Spleen (tissue), 11 donors: ENCODE measurements at regions not wholly inside any gene's neighbourhood (a gene's known extent, or its start where the extent isn't known, plus 50 kb on each side); places are given as distances from the start of the nearest gene placed in this dataset.
A peak's percentile ranks its signal among the peaks of the same experiment; 100 is the strongest.

Source experiments
- DNase-seq: peaks from one replicate; pipeline ENCODE4 v3.0.0-alpha.2; 2020
- H3K27ac ChIP-seq, 8 donors: fragments of 200-600 bp; sonication (generic) in 7 of 8; 1 replicate in 4 of 8; 2 replicates in 4 of 8; pipeline versions ENCODE4 v1.5.0 to v1.8.0; 2016 to 2021; ENCODE audit warnings: inconsistent platforms in 4 of 8, mild to moderate bottlenecking in 4 of 8, moderate library complexity in 1 of 8
- H3K27me3 ChIP-seq, 7 donors: fragments of 200-600 bp; sonication (generic) in 6 of 7; replicated peaks in 1 of 7; 1 replicate in 4 of 7; 2 replicates in 3 of 7; pipeline versions ENCODE4 v1.5.0 to v1.8.0; 2016 to 2021; ENCODE audit warnings: inconsistent platforms in 3 of 7, mild to moderate bottlenecking in 1 of 7
- H3K36me3 ChIP-seq, 6 donors: fragments of 200-600 bp; sonication (generic) in 5 of 6; 1 replicate in 4 of 6; 2 replicates in 2 of 6; pipeline versions ENCODE4 v1.5.0 to v1.8.0; 2016 to 2021; ENCODE audit warnings: inconsistent platforms in 2 of 6
- H3K4me1 ChIP-seq, 6 donors: fragments of 200-600 bp; sonication (generic) in 5 of 6; 1 replicate in 3 of 6; 2 replicates in 3 of 6; pipeline versions ENCODE4 v1.5.0 to v1.8.0; 2016 to 2021; ENCODE audit warnings: inconsistent platforms in 3 of 6
- H3K4me3 ChIP-seq, 8 donors: fragments of 200-600 bp; sonication (generic) in 7 of 8; 1 replicate in 4 of 8; 2 replicates in 4 of 8; pipeline versions ENCODE4 v1.5.0 to v1.8.0; 2016 to 2021; ENCODE audit warnings: inconsistent platforms in 4 of 8, mild to moderate bottlenecking in 4 of 8, moderate library complexity in 2 of 8
- H3K9me3 ChIP-seq, 8 donors: fragments of 200-600 bp; sonication (generic) in 7 of 8; 1 replicate in 4 of 8; 2 replicates in 4 of 8; pipeline versions ENCODE4 v1.5.0 to v1.8.0; 2016 to 2021; ENCODE audit warnings: inconsistent platforms in 4 of 8
- POLR2A ChIP-seq, 3 donors: fragments of 450-650 bp; IDR thresholded peaks; one replicate each; pipeline ENCODE4 v1.5.1; 2017; ENCODE audit warnings: antibody characterized with exemption in 3 of 3, mild to moderate bottlenecking in 1 of 3
- POLR2AphosphoS5 ChIP-seq, 3 donors: sonication (generic); formaldehyde crosslinking; IDR thresholded peaks; one replicate each; pipeline ENCODE4 v1.5.1; 2017; ENCODE audit warnings: antibody characterized with exemption in 3 of 3
- WGBS, 5 donors: extraction: QIAGEN DNeasy Blood & Tissue Kit in 3 of 5; methylation state at CpG; one replicate each; pipeline versions ENCODE4 v1.1.5 to v1.1.7; 2013 to 2018; 5-methylcytosine and 5-hydroxymethylcytosine counted together
- intact Hi-C: fragments of 100-400 bp; cut with DNase I; formaldehyde crosslinking; loops from one replicate; pipeline ENCODE4 v1.15.0; 2023; ENCODE audit warnings: low total_unique reads
- TF ChIP-seq, protein P1 (sequence below), 11 experiments: fragments of 200-600 bp in 7 of 11; fragments of 450-650 bp in 4 of 11; sonication (generic) in 4 of 11; IDR thresholded peaks in 8 of 11; conservative IDR thresholded peaks in 3 of 11; 1 replicate in 7 of 11; 2 replicates in 4 of 11; pipeline versions ENCODE4 v1.4.0 to v1.8.0; 2016 to 2021; ENCODE audit warnings: antibody characterized with exemption in 11 of 11, inconsistent platforms in 4 of 11, mild to moderate bottlenecking in 1 of 11
- donor health status: healthy with polysubstance abuse.
- donor health status: DM: no; HTN: no; CAD: no; lungs with moderate emphysema.
- donor health status: DM: no; HTN: no; CAD: no.
- donor health status: Bipolar disorder and iron deficiency.
- donor health status: healthy.
- donor health status: DM: no; HTN: no; CAD: no.
- donor health status: DM: yes; HTN: yes; CAD: no.

DNA sequence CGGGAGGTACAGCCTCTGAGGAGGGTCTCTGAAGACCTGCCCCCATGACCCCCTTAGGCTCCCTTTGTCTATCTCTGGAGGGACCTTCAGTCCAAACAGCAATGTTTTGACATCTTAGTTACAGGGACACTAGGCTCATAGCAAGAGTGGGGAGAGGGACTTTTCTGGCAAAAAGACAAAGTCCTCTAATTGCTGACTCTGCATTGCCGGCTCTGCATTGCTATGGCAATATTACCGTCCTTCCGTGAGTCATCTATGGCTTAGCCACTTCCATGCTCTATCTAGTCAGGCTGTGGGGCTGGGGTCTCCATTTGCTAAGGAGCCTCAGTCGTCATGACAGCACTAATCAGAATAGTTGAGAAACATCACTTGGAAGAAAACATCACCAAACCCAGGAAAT is 952.6 kb downstream of the KCNMA1 start:
- H3K27me3 ChIP-seq = no peaks in the 10 kb centered on the region
- H3K36me3 ChIP-seq = no peaks in the 10 kb centered on the region
- no peaks in the 10 kb centered on the region for H3K4me1 ChIP-seq
- H3K9me3 ChIP-seq = peaks cover 0 to 19% (median 1%) of the 10 kb centered on the region in 8 donors
- no peak overlapping the region for H3K27ac ChIP-seq
- intact Hi-C loops = no loop called here
- DNase-seq = no peak
- TF ChIP-seq POLR2AphosphoS5 (IDR thresholded peaks at IDR 0.05) = no peak
- TF ChIP-seq POLR2A (IDR thresholded peaks at IDR 0.05) = no peak
- TF ChIP-seq, protein P1, sequence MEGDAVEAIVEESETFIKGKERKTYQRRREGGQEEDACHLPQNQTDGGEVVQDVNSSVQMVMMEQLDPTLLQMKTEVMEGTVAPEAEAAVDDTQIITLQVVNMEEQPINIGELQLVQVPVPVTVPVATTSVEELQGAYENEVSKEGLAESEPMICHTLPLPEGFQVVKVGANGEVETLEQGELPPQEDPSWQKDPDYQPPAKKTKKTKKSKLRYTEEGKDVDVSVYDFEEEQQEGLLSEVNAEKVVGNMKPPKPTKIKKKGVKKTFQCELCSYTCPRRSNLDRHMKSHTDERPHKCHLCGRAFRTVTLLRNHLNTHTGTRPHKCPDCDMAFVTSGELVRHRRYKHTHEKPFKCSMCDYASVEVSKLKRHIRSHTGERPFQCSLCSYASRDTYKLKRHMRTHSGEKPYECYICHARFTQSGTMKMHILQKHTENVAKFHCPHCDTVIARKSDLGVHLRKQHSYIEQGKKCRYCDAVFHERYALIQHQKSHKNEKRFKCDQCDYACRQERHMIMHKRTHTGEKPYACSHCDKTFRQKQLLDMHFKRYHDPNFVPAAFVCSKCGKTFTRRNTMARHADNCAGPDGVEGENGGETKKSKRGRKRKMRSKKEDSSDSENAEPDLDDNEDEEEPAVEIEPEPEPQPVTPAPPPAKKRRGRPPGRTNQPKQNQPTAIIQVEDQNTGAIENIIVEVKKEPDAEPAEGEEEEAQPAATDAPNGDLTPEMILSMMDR (IDR thresholded peaks at IDR 0.05 in 8 of 11, conservative IDR thresholded peaks at IDR 0.05 in 3 of 11) = no peak
- H3K4me3 ChIP-seq = no peak overlapping the region
- 81 to 93% (median 87%) methylated on average over 5 of the region's 5 CpGs for WGBS, 5 donors

- H3K27me3 ChIP-seq = no peaks in the 10 kb centered on the region
- no peaks in the 10 kb centered on the region for H3K36me3 ChIP-seq
- DNase-seq = no peak
- intact Hi-C loops = no loop called here
- no peak overlapping the region for H3K4me3 ChIP-seq
- no peaks in the 10 kb centered on the region for H3K9me3 ChIP-seq
- no peak overlapping the region for H3K27ac ChIP-seq
- H3K4me1 ChIP-seq = no peaks in the 10 kb centered on the region
- 50 to 83% (median 80%) methylated on average over 1 of the region's 1 CpG for WGBS, 5 donors
- TF ChIP-seq POLR2A (IDR thresholded peaks at IDR 0.05) = no peak
- TF ChIP-seq POLR2AphosphoS5 (IDR thresholded peaks at IDR 0.05) = no peak
- TF ChIP-seq, protein P1 (IDR thresholded peaks at IDR 0.05 in 8 of 11, conservative IDR thresholded peaks at IDR 0.05 in 3 of 11) = no peak
Observed at GRCh38 chr10:76681153-76681552, 956.5 kb downstream of the KCNMA1 start.

DNA sequence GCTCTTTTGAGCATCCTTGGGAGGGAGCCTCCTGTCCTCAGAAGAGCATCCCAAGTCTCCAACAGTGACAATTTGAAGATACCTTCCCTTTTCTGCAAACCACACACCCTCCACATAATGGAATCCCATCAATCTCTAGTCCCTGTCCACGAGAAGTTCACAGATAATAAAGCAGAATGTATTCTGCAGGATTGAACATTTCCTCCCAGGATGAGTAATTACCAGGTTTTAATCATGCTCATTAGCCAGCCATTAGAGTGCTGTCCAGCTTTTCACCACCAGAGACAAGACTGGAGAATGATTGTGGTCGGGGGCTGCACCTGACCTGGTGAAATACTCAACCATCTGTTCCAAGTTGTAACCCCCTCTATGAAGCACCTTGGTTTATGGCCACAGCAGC is 958.6 kb downstream of the KCNMA1 start:
- intact Hi-C loops = no loop called here
- Histone ChIP-seq H3K27ac (no peak overlapping the region), H3K4me1 (no peaks in the 10 kb centered on the region), H3K27me3 (no peaks in the 10 kb centered on the region), H3K36me3 (no peaks in the 10 kb centered on the region), H3K9me3 (no peaks in the 10 kb centered on the region), H3K4me3 (no peak overlapping the region)
- no peak for DNase-seq
- TF ChIP-seq POLR2AphosphoS5 (IDR thresholded peaks at IDR 0.05) (no peak), POLR2A (IDR thresholded peaks at IDR 0.05) (no peak)
- TF ChIP-seq, protein P1 (IDR thresholded peaks at IDR 0.05 in 8 of 11, conservative IDR thresholded peaks at IDR 0.05 in 3 of 11) = no peak
- 49 to 81% (median 63%) methylated on average over 2 of the region's 2 CpGs for WGBS, 5 donors

GRCh38 chr10:76675951-76676587 is 961.5 kb downstream of the KCNMA1 start:
- intact Hi-C loops = no loop called here
- TF ChIP-seq POLR2A (IDR thresholded peaks at IDR 0.05) (no peak), POLR2AphosphoS5 (IDR thresholded peaks at IDR 0.05) (peak in 2 of 3 donors; percentile 14 to 15)
- TF ChIP-seq, protein P1 (IDR thresholded peaks at IDR 0.05 in 8 of 11, conservative IDR thresholded peaks at IDR 0.05 in 3 of 11) = peak in 1 of 11 experiments; percentile 9
- no peaks in the 10 kb centered on the region for H3K4me1 ChIP-seq
- no peak for DNase-seq
- H3K27me3 ChIP-seq = no peaks in the 10 kb centered on the region
- 51 to 87% (median 78%) methylated on average over 4 of the region's 4 CpGs for WGBS, 5 donors
- no peak overlapping the region for H3K4me3 ChIP-seq
- H3K9me3 ChIP-seq = no peaks in the 10 kb centered on the region
- H3K27ac ChIP-seq = peak overlapping the region in 5 of 8 donors; percentile 10 to 47 (median 29)
- no peaks in the 10 kb centered on the region for H3K36me3 ChIP-seq
